ENCODE measurements at regions not wholly inside any gene's neighbourhood (a gene's known extent, or its start where the extent isn't known, plus 50 kb on each side); places are given as distances from the start of the nearest gene placed in this dataset.
A peak's percentile ranks its signal among the peaks of the same experiment; 100 is the strongest.

- no peak for DNase-seq (ENCODE audit: low read depth)
These were observed 118.5 kb upstream of the NKX1-1 start for GRCh38 chr4:1524761-1525160.

DNA sequence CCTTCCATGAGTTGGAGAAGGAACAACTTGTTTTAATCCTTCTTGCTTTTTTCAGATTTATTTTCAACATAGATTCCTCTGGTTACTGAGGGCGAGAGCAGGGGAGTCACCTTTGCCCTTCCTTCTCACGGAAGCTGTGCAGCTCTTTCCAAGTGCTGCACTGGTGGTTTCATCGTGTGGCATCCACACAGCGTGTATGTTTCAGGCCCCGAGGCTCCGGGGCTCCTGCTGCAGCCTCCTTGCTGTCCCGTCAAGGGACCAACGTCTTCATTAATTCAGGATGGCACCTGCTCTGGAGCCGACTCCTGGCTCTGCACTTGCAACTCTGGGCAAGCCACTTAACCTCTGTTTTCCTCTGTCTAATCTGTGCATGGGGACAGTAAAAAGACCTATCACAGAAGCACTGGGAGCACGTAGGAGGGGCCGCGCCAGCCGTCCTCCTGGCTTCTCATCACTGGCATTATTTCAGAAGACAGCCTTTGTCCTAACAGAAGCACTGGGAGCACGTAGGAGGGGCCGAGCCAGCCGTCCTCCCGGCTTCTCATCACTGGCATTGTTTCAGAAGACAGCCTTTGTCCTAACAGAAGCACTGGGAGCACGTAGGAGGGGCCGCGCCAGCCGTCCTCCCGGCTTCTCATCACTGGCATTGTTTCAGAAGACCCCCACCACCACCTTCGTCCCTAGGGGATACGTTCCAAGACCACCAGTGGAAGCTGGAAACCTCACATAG is 117.8 kb upstream of the NKX1-1 start:
- no peak for DNase-seq (ENCODE audit: low read depth)

GRCh38 chr4:1523506-1523905 is 117.3 kb upstream of the NKX1-1 start:
- no peak for DNase-seq (ENCODE audit: low read depth)

- no peak for DNase-seq (ENCODE audit: low read depth)
These were observed 116.8 kb upstream of the NKX1-1 start for GRCh38 chr4:1523033-1523432.

GRCh38 chr4:1522606-1523005 is 116.4 kb upstream of the NKX1-1 start:
- no peak for DNase-seq (ENCODE audit: low read depth)

DNA sequence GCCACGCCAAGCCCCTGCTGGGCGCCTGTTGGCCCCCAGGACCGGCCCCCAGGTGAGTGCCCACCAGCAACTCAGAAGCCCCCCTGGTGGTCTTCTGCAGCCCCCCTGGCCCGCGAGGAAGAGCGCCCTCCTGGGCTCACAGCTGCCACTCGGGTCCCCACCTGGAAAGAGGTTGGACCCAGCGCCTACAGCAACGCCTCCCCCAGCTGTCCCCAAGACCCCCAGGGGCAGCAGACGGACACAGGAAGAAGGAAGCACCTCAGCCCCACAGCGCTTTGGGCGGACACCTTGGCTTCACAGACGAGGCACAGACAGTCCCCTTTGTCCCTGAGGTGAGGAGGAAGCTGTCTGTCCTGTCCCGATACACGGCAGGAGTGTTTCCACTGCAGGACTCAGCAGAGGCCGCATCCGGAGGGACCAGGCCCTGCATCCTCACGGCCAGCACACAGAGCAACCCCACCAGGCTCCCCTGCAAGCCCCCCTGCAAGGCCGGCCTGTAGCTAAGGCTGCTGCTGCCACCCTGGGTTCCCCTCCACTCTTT is 115.6 kb upstream of the NKX1-1 start:
- no peak for DNase-seq (ENCODE audit: low read depth)

- DNase-seq (ENCODE audit: low read depth) = peak; percentile 17
These were observed 114.7 kb upstream of the NKX1-1 start for GRCh38 chr4:1520795-1521576.

DNA sequence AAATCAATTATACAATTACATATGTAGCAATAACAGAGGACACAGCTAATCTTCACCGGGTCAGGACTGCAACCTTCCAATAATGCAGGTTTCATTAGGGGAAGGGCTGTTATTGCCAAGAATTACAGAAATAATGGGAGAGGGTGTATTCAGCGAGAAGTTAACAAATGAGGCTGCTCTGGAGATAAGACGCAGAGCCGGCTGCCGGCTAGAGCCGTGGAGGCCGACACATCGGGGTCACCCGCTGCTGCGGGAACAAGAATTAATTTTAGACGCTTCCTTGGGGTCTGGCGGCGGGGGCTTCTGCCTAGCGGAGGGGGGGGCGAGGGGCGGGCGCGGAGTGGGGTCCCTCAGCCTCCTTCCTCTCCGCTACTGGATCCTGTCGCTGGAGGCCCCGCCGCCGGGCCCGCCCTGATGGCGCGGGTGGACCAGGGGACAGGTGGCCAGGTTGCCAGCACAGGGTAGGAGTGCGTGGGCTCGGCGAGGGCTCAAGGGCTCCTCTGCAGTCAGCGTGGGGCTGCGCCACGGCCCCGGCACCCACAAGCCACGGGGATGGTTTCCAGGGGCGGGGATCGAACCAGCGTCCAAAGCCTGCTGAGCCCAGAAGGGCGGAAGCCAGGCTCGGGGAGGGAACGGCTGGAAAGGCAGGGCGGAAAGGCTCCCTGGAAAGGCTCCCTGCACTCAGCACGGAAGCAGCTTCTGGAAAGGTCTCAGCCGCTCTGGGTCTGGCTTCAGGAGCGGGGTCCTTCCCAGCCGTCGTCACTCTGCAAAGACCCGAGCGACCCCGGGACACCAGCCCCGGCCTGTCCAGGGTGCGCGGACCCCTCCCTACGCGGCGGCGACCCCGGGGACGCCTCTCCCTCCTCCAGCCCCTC is 113.8 kb upstream of the NKX1-1 start:
- DNase-seq (ENCODE audit: low read depth) = no peak

- DNase-seq (ENCODE audit: low read depth) = no peak
These were observed 112.9 kb upstream of the NKX1-1 start for GRCh38 chr4:1518997-1519700.

- DNase-seq (ENCODE audit: low read depth) = no peak
These were observed 111.6 kb upstream of the NKX1-1 start for GRCh38 chr4:1517592-1518411.

DNA sequence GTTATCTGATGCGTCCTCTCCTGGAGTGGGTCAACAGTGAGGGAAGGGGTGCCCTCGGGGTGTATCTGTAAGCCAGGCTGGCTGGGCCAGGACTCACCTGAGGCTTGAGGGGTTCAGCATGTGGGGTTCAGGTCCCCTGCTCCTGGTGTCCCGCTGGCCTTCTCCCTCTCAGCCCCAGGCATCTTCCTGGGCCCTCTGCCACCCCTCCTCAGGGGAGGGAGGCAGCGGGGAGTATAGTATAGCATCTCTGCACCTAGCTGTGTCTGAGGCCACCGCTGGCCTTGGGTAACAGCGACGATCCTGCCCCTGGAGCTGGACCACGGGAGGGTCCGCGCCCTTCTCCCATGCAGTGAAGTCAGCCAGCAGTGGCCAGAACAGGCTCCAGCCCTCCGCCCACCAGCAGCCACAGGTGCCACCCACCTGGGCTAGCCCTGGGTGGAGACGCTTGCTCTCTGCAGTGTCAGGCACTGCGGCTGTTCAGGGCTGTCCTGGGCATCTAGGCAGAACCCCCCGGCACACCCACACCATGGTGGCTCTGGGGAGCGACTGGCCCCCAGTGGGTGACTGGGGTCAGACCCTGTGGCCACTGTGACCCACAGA is 110.7 kb upstream of the NKX1-1 start:
- no peak for DNase-seq (ENCODE audit: low read depth)

DNA sequence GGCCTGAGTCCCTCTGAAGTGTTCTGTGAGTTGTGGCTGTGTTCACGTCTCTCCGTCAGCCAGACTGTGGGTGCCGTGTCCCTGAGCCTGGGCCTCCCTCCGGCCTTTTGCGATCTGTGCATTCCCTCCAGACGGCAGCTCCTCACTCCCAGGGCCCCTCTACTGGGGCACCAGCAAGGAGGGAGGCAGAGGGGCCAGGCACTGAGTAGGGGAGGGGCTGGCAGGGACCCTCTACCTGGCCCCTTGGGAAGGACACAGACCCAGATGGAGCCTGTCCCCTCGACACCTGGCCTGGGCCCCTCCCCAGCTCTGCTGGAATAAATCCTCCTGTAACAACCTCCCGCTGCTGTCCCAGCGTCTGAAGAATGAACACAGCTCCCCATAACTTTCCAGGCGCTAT is 110.0 kb upstream of the NKX1-1 start:
- DNase-seq (ENCODE audit: low read depth) = no peak

- no peak for DNase-seq (ENCODE audit: low read depth)
These were observed 109.5 kb upstream of the NKX1-1 start for GRCh38 chr4:1515763-1516162.

GRCh38 chr4:1515156-1515555 is 108.9 kb upstream of the NKX1-1 start:
- DNase-seq (ENCODE audit: low read depth) = no peak

DNA sequence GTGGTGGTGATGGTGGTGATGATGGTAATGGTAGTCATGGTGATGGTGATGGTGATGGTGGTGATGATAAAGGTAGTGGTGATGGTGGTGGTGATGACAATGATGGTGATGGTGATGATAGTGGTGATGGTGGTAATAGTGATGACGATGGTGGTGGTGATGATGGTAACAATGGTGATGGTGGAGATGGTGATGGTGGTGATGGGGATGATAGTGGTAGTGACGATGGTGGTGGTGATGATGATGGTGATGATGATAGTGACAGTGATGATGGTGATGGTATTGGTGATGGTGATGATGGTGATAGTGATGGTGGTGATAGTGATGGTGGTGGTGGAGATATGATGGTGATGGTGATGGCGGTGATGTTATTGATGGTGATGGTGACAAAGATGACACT is 108.4 kb upstream of the NKX1-1 start:
- DNase-seq (ENCODE audit: low read depth) = no peak

DNA sequence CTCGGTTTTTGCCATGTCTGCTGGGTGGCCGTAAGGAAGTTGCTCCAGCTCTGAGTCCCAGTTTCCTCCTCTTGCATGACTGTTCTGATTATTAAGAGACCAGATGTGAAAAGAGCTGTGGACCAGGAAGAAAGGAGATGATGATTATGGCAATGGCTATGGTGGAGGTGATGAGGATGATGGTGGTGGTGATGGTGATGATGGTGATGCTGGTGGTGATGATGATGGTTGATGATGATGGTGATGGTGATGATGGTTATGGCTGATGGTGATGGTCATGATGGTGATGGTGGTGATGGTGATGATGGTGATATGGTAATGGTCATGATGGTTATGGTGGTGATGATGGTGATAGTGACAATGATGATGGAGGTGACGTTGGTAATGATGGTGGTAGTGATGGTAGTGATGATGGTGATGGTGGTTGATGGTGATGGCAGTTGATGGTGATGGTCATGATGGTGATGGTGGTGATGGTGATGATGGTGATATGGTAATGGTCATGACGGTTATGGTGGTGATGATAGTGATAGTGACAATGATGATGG is 107.8 kb upstream of the NKX1-1 start:
- no peak for DNase-seq (ENCODE audit: low read depth)

DNA sequence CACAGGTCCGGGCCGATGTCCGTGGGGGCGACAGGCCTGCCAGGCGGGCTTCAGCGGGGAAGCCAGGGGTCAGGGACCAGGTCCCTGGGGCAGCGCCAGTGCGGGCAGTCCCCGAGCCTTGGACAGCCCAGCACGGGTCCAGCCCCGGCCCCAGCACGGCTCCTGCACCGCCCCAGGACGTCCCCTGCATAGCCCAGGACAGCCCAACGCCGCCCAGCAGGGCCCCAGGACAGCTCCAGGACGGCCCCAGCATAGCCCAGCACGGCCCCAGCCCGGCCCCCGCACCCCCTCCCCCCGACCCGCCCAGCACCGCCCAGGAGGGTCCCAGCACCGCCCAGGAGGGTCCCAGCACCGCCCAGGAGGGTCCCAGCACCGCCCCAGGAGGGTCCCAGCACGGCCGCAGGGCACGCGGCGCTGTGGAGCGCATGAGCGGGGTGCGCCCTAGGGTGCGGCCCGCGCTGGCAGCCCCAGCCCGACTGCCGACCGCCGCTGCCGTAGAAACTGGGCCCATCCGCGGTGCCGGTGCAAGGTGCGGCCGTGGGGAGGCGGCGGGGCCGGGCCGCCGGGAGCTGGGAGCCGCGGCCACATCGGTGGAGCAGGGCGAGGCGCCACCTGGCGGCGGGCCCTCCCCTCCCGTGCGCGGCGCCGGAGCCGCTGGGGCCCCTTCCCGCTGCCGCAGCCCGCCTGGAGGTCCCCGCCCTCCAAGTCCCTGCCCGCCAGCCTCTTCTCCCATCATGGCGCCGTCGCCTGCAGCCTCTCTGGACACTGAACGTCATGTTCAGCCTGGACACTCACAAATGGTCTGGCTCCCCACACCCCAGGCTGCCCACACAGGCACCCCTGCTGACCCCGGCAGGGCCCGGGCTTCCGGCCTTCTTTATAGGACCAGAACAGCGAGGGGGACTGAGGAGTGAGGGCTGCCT is 106.8 kb upstream of the NKX1-1 start:
- peak; percentile 13 for DNase-seq (ENCODE audit: low read depth)

GRCh38 chr4:1512051-1512737 is 106.0 kb upstream of the NKX1-1 start:
- DNase-seq (ENCODE audit: low read depth) = no peak
